DOHH2 (cell line): ENCODE measurements at regions not wholly inside any gene's neighbourhood (a gene's known extent, or its start where the extent isn't known, plus 50 kb on each side); places are given as distances from the start of the nearest gene placed in this dataset.

Source experiments
- H3F3A ChIP-seq: fragments of 200-600 bp; sonication (generic), shearing (Covaris generic); 2 replicates; pipeline ENCODE4 v1.6.0; 2016; ENCODE audit warnings: antibody characterized with exemption, mild to moderate bottlenecking; ENCODE audit not compliant: control insufficient read depth, insufficient read depth
- H3K27ac ChIP-seq: fragments of 200-600 bp; sonication (generic); 2 replicates; pipeline ENCODE4 v1.5.1; 2014; ENCODE audit warnings: low read depth, mild to moderate bottlenecking, low read length, moderate library complexity
- H3K27me3 ChIP-seq: fragments of 200-600 bp; sonication (generic); 2 replicates; pipeline ENCODE4 v1.6.1; 2014; ENCODE audit warnings: mild to moderate bottlenecking, low read length, mixed read lengths; ENCODE audit not compliant: control insufficient read depth
- H3K36me3 ChIP-seq: fragments of 200-600 bp; sonication (generic); 2 replicates; pipeline ENCODE4 v1.6.1; 2014; ENCODE audit warnings: mild to moderate bottlenecking, low read length, moderate library complexity, mixed read lengths; ENCODE audit not compliant: control insufficient read depth
- H3K4me1 ChIP-seq: fragments of 200-600 bp; sonication (generic); 2 replicates; pipeline ENCODE4 v1.6.1; 2014; ENCODE audit warnings: mild to moderate bottlenecking, low read length, mixed read lengths; ENCODE audit not compliant: control insufficient read depth
- H3K4me2 ChIP-seq: fragments of 200-600 bp; sonication (generic); 2 replicates; pipeline ENCODE4 v1.6.0; 2014; ENCODE audit warnings: mild to moderate bottlenecking, low read length, moderate library complexity
- H3K4me3 ChIP-seq: fragments of 200-600 bp; sonication (generic); 2 replicates; pipeline ENCODE4 v1.5.1; 2014; ENCODE audit warnings: mild to moderate bottlenecking, low read length, mixed read lengths
- H3K79me2 ChIP-seq: fragments of 200-600 bp; sonication (generic); 2 replicates; pipeline ENCODE4 v1.6.1; 2014; ENCODE audit warnings: mild to moderate bottlenecking, low read length, mixed read lengths; ENCODE audit not compliant: control insufficient read depth
- H3K9me2 ChIP-seq: fragments of 200-600 bp; sonication (generic); replicated peaks from 2 replicates; pipeline ENCODE4 v1.6.1; 2014; ENCODE audit warnings: mild to moderate bottlenecking, low read length, mixed read lengths; ENCODE audit not compliant: control insufficient read depth
- H3K9me3 ChIP-seq: fragments of 200-600 bp; sonication (generic); 2 replicates; pipeline ENCODE4 v1.6.1; 2014; ENCODE audit warnings: antibody characterized with exemption, low read length, mixed read lengths; ENCODE audit not compliant: control insufficient read depth, insufficient read depth
- H4K20me1 ChIP-seq: fragments of 200-600 bp; sonication (generic); 2 replicates; pipeline ENCODE4 v1.6.0; 2014; ENCODE audit warnings: low read depth, mild to moderate bottlenecking, antibody characterized with exemption, low read length, moderate library complexity; ENCODE audit not compliant: control insufficient read depth, insufficient read depth
- EZH2phosphoT487 ChIP-seq: fragments of 200-600 bp; sonication (generic); IDR thresholded peaks from 2 replicates; pipeline ENCODE4 v1.6.1; 2017; ENCODE audit warnings: borderline replicate concordance, mild to moderate bottlenecking, antibody characterized with exemption, low read length, moderate library complexity, mixed read lengths
- TF ChIP-seq, protein P1 (sequence below): fragments of 200-600 bp; sonication (generic); IDR thresholded peaks from one replicate; pipeline ENCODE4 v1.5.1; 2014; ENCODE audit warnings: antibody characterized with exemption, mild to moderate bottlenecking, low read depth, low read length; ENCODE audit not compliant: poor library complexity, severe bottlenecking

DNA sequence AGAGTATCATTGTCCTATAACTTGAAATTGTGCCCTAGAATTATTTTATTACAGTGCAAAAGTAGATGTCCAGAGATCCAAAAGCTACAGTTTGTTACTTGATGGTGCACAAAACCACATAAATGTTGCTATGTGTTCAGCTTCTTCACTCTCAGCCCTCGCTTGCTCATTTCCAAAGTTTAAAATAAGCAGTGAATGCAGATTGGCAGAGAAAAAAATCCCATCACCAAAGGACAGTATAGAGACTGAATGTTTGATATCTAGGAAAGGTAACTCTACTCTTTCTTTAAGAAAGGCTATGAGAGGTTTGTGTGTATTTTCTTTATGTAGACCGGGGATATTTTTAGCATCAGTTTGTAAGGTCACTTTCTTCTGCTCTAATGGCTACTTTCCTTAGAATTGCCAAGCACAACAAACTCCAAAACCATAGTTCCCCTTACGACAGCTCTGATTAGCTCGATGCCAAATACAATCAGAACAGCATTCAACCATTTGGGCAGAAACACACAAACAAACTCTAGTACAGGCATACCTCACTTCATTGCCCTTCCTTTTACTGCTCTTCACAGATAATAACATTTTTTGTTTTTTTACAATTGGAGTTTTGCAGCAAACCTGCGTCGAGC, 164.1 kb upstream of the CCDC54 start:
- no peaks in the 10 kb centered on the region for H3F3A ChIP-seq
- no peaks in the 10 kb centered on the region for H4K20me1 ChIP-seq
- H3K4me1 ChIP-seq, result no peaks in the 10 kb centered on the region
- H3K9me3 ChIP-seq, result no peaks in the 10 kb centered on the region
- no peak overlapping the region for H3K27ac ChIP-seq
- TF ChIP-seq, protein P1, sequence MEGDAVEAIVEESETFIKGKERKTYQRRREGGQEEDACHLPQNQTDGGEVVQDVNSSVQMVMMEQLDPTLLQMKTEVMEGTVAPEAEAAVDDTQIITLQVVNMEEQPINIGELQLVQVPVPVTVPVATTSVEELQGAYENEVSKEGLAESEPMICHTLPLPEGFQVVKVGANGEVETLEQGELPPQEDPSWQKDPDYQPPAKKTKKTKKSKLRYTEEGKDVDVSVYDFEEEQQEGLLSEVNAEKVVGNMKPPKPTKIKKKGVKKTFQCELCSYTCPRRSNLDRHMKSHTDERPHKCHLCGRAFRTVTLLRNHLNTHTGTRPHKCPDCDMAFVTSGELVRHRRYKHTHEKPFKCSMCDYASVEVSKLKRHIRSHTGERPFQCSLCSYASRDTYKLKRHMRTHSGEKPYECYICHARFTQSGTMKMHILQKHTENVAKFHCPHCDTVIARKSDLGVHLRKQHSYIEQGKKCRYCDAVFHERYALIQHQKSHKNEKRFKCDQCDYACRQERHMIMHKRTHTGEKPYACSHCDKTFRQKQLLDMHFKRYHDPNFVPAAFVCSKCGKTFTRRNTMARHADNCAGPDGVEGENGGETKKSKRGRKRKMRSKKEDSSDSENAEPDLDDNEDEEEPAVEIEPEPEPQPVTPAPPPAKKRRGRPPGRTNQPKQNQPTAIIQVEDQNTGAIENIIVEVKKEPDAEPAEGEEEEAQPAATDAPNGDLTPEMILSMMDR, result no peak
- TF ChIP-seq EZH2phosphoT487, result no peak
- H3K9me2 ChIP-seq, result no peaks in the 10 kb centered on the region
- H3K4me3 ChIP-seq, result no peak overlapping the region
- H3K79me2 ChIP-seq, result no peaks in the 10 kb centered on the region
- H3K4me2 ChIP-seq, result no peak overlapping the region
- H3K27me3 ChIP-seq, result peaks cover 14% of the 10 kb centered on the region
- no peaks in the 10 kb centered on the region for H3K36me3 ChIP-seq

DNA sequence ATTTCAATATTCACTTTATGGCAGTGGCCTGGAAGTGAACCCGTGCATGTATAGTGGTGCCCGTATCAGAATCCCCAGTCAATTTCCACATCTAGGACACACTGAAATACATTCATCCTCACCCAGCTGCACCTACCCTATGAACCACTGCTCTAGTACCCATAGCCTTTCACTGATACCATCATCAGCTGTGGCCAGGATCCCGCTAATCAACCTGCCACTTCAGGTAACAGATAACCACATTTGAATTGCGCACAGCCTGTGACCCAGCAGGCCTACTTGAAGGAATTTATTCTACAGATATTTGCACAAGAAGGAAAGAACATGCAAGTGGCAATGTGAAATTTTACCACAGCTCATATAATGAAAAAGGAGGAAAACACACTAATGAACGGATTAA, 161.0 kb upstream of the CCDC54 start:
- no peaks in the 10 kb centered on the region for H3K9me3 ChIP-seq
- no peak overlapping the region for H3K4me2 ChIP-seq
- H3K27me3 ChIP-seq, result no peaks in the 10 kb centered on the region; the same call in 1 of the 2 replicates
- no peaks in the 10 kb centered on the region for H3K36me3 ChIP-seq
- H3K4me3 ChIP-seq, result no peak overlapping the region
- no peaks in the 10 kb centered on the region for H3K79me2 ChIP-seq
- H3K27ac ChIP-seq, result no peak overlapping the region
- H3F3A ChIP-seq, result no peaks in the 10 kb centered on the region
- no peaks in the 10 kb centered on the region for H4K20me1 ChIP-seq
- no peak for TF ChIP-seq EZH2phosphoT487
- TF ChIP-seq, protein P1, result no peak
- no peaks in the 10 kb centered on the region for H3K9me2 ChIP-seq
- H3K4me1 ChIP-seq, result no peaks in the 10 kb centered on the region

DNA sequence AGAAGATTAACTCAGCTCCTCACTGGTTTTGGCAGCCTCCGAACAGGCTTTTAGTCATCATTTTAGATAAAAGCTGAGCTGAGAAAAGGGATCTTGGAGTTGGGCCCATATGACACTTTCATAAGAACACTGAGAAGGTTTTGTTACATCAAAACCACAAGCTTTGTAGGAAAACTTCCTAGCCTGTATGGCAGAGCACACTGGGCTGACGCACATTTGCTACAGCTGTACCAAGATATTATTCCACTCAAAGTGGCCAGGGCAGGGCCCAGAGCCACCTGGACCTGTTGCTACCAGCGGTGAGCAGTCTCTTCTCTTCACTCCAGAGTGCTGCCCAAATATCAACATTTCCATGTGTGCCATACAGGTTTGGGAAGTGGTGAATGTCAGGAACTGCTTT, 160.5 kb upstream of the CCDC54 start:
- H3K4me3 ChIP-seq, result no peak overlapping the region
- H3K9me3 ChIP-seq, result no peaks in the 10 kb centered on the region
- no peak overlapping the region for H3K4me2 ChIP-seq
- H3K27me3 ChIP-seq, result no peaks in the 10 kb centered on the region; the same call in 1 of the 2 replicates
- no peaks in the 10 kb centered on the region for H3K4me1 ChIP-seq
- H3K9me2 ChIP-seq, result no peaks in the 10 kb centered on the region
- no peaks in the 10 kb centered on the region for H3K36me3 ChIP-seq
- H3F3A ChIP-seq, result no peaks in the 10 kb centered on the region
- TF ChIP-seq, protein P1, result no peak
- no peak for TF ChIP-seq EZH2phosphoT487
- H3K27ac ChIP-seq, result no peak overlapping the region
- no peaks in the 10 kb centered on the region for H3K79me2 ChIP-seq
- H4K20me1 ChIP-seq, result no peaks in the 10 kb centered on the region
